ENCODE measurements at regions not wholly inside any gene's neighbourhood (a gene's known extent, or its start where the extent isn't known, plus 50 kb on each side); places are given as distances from the start of the nearest gene placed in this dataset.

DNA sequence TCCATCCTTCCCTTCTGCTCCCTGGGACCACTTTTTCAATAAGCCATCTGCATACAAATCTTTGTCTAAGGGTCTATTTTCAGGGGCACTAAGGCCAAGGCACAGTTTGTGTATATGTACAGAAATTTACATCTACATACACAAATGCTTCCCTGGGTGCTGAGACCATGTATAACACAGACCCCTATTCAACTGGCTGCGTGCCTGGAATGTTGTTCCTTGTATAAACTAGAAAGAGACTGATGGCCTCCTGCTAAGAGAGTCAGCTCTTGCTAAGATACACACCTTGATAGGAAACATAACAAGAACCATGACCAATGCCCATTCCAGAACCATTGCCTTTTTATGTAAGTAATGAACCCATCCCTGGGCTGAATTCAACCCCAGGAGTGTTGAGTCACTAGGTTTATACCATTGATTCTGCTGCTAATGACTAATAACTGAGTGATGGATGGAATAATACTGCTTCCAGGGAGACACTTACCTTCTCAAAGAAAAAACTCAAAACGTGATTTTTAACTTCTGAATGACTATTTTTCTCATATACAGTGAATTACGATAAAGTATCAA is 290.7 kb downstream of the FGFR2 start:
- TF ChIP-seq SUZ12 (IDR thresholded peaks at IDR 0.05; ENCODE audit: extremely low read depth, insufficient read depth, insufficient read length) (no peak), ZNF274 (IDR thresholded peaks at IDR 0.05; ENCODE audit: low read depth, low read length) (no peak), YY1 (IDR thresholded peaks at IDR 0.05; ENCODE audit: insufficient read depth, insufficient read length) (no peak)
